Tibial nerve (tissue), 4 donors: ENCODE measurements at regions not wholly inside any gene's neighbourhood (a gene's known extent, or its start where the extent isn't known, plus 50 kb on each side); places are given as distances from the start of the nearest gene placed in this dataset.

ENCODE experiments used
- CTCF ChIP-seq, 5 experiments: fragments of 200-600 bp in 3 of 5; fragments of 450-650 bp in 2 of 5; sonication (generic) in 3 of 5; IDR thresholded peaks; one replicate each; pipeline ENCODE4 v1.5.1; 2016 to 2019; ENCODE audit warnings: antibody characterized with exemption in 5 of 5, mild to moderate bottlenecking in 3 of 5, moderate library complexity in 2 of 5
- EP300 ChIP-seq, 2 donors: sonication (generic); formaldehyde crosslinking; IDR thresholded peaks; one replicate each; pipeline ENCODE4 v1.6.1; 2017; ENCODE audit warnings: antibody characterized with exemption in 2 of 2, mild to moderate bottlenecking in 1 of 2
- POLR2A ChIP-seq, 2 donors: fragments of 450-650 bp; IDR thresholded peaks; one replicate each; pipeline ENCODE4 v1.6.1; 2017; ENCODE audit warnings: antibody characterized with exemption in 2 of 2, mild to moderate bottlenecking in 2 of 2, moderate library complexity in 2 of 2

- TF ChIP-seq CTCF (IDR thresholded peaks at IDR 0.05): no peak
- no peak for TF ChIP-seq POLR2A (IDR thresholded peaks at IDR 0.05)
- no peak for TF ChIP-seq EP300 (IDR thresholded peaks at IDR 0.05)
Observed at GRCh38 chr10:106355450-106355849, 809.1 kb downstream of the SORCS1 start.
